Liver (tissue), 8 donors: ENCODE measurements at regions not wholly inside any gene's neighbourhood (a gene's known extent, or its start where the extent isn't known, plus 50 kb on each side); places are given as distances from the start of the nearest gene placed in this dataset.

Experiments used
- DNase-seq: peaks from one replicate; pipeline ENCODE4 v3.0.0-alpha.2; 2017; ENCODE audit warnings: low spot score
- H3K27ac ChIP-seq, 2 donors: one replicate each; pipeline ENCODE4 v1.7.0; 2013; ENCODE audit warnings: inconsistent platforms in 2 of 2, low read length in 2 of 2, control low read depth in 1 of 2, low read depth in 1 of 2, mild to moderate bottlenecking in 1 of 2
- H3K27me3 ChIP-seq, 4 donors: one replicate each; pipeline versions ENCODE4 v1.6.1 to v1.7.0; 2013; ENCODE audit warnings: low read length in 3 of 4, inconsistent platforms in 1 of 4, mild to moderate bottlenecking in 1 of 4, moderate library complexity in 1 of 4; ENCODE audit not compliant: control insufficient read depth in 4 of 4, insufficient read depth in 4 of 4
- H3K36me3 ChIP-seq, 4 donors: one replicate each; pipeline versions ENCODE4 v1.6.1 to v1.7.0; 2013; ENCODE audit warnings: low read length in 3 of 4, mild to moderate bottlenecking in 3 of 4, low read depth in 1 of 4, moderate library complexity in 1 of 4; ENCODE audit not compliant: control insufficient read depth in 4 of 4, insufficient read depth in 3 of 4
- H3K4me1 ChIP-seq, 4 donors: one replicate each; pipeline versions ENCODE4 v1.6.1 to v1.7.0; 2013; ENCODE audit warnings: low read length in 3 of 4, mild to moderate bottlenecking in 3 of 4, moderate library complexity in 1 of 4; ENCODE audit not compliant: control insufficient read depth in 4 of 4, insufficient read depth in 4 of 4
- H3K4me3 ChIP-seq, 3 donors: one replicate each; pipeline versions ENCODE4 v1.6.1 to v1.7.0; 2013; ENCODE audit warnings: low read length in 3 of 3, control low read depth in 1 of 3, low read depth in 1 of 3, mild to moderate bottlenecking in 1 of 3
- H3K9ac ChIP-seq, 2 donors: one replicate each; pipeline ENCODE4 v1.7.0; 2013; ENCODE audit warnings: low read length in 2 of 2, mild to moderate bottlenecking in 2 of 2, moderate library complexity in 2 of 2, control low read depth in 1 of 2, low read depth in 1 of 2
- H3K9me3 ChIP-seq, 4 donors: one replicate each; pipeline versions ENCODE4 v1.6.1 to v1.7.0; 2013; ENCODE audit warnings: low read length in 3 of 4; ENCODE audit not compliant: control insufficient read depth in 4 of 4
- EGR1 ChIP-seq, 2 donors: IDR thresholded peaks; 2 replicates each; pipeline ENCODE4 v1.6.1; 2016 to 2018; ENCODE audit warnings: antibody characterized with exemption in 2 of 2, low read depth in 2 of 2
- FOXA1 ChIP-seq: IDR thresholded peaks from 2 replicates; pipeline ENCODE4 v1.6.1; 2016; ENCODE audit warnings: antibody characterized with exemption
- FOXA2 ChIP-seq: IDR thresholded peaks from 2 replicates; pipeline ENCODE4 v1.6.1; 2016; ENCODE audit warnings: antibody characterized with exemption
- GABPA ChIP-seq, 2 donors: IDR thresholded peaks in 1 of 2; conservative IDR thresholded peaks in 1 of 2; 2 replicates each; pipeline ENCODE4 v1.6.1; 2016; ENCODE audit warnings: antibody characterized with exemption in 2 of 2, mild to moderate bottlenecking in 1 of 2, moderate library complexity in 1 of 2
- HNF4A ChIP-seq, 2 donors: conservative IDR thresholded peaks; 2 replicates each; pipeline ENCODE4 v1.6.1; 2016; ENCODE audit warnings: antibody characterized with exemption in 2 of 2, mild to moderate bottlenecking in 2 of 2
- HNF4G ChIP-seq: IDR thresholded peaks from 2 replicates; pipeline ENCODE4 v1.6.1; 2016; ENCODE audit warnings: antibody characterized with exemption
- JUND ChIP-seq, 2 donors: IDR thresholded peaks; 2 replicates each; pipeline ENCODE4 v1.6.1; 2016; ENCODE audit warnings: antibody characterized with exemption in 2 of 2
- NR2F2 ChIP-seq: IDR thresholded peaks from 2 replicates; pipeline ENCODE4 v1.6.1; 2016; ENCODE audit warnings: antibody characterized with exemption
- RAD21 ChIP-seq, 2 donors: IDR thresholded peaks; 2 replicates each; pipeline ENCODE4 v1.6.1; 2016; ENCODE audit warnings: antibody characterized with exemption in 2 of 2, mild to moderate bottlenecking in 2 of 2
- RXRA ChIP-seq, 2 donors: IDR thresholded peaks; 2 replicates each; pipeline ENCODE4 v1.6.1; 2017 to 2018; ENCODE audit warnings: antibody characterized with exemption in 2 of 2, mild to moderate bottlenecking in 1 of 2
- SP1 ChIP-seq: IDR thresholded peaks from 2 replicates; pipeline ENCODE4 v1.6.1; 2018; ENCODE audit warnings: antibody characterized with exemption, mild to moderate bottlenecking
- TAF1 ChIP-seq: conservative IDR thresholded peaks from 2 replicates; pipeline ENCODE4 v1.6.1; 2016; ENCODE audit warnings: antibody characterized with exemption, mild to moderate bottlenecking
- YY1 ChIP-seq: IDR thresholded peaks from 2 replicates; pipeline ENCODE4 v1.6.1; 2016; ENCODE audit warnings: antibody characterized with exemption, mild to moderate bottlenecking
- WGBS: extraction: QIAGEN DNeasy Blood & Tissue Kit; methylation state at CpG from one replicate; pipeline ENCODE4 v1.1.7; 2013; 5-methylcytosine and 5-hydroxymethylcytosine counted together
- TF ChIP-seq, protein P1 (sequence below): IDR thresholded peaks from 2 replicates; pipeline ENCODE4 v1.6.1; 2016; ENCODE audit warnings: antibody characterized with exemption
- TF ChIP-seq, protein P2 (sequence below): IDR thresholded peaks from 2 replicates; pipeline ENCODE4 v1.6.1; 2016; ENCODE audit warnings: antibody characterized with exemption
- TF ChIP-seq, protein P3 (sequence below): IDR thresholded peaks from 2 replicates; pipeline ENCODE4 v1.6.1; 2016; ENCODE audit warnings: antibody characterized with exemption, mild to moderate bottlenecking
- TF ChIP-seq, protein P4 (sequence below): fragments of 150-350 bp; IDR thresholded peaks from 2 replicates; pipeline ENCODE4 v1.5.1; 2017; ENCODE audit warnings: improper control_type of control experiment, low read depth, low read length; ENCODE audit not compliant: missing input control
- donor health status: healthy.
- donor health status: healthy.
- donor health status: healthy.
- donor health status: healthy.
- donor health status: healthy.

DNA sequence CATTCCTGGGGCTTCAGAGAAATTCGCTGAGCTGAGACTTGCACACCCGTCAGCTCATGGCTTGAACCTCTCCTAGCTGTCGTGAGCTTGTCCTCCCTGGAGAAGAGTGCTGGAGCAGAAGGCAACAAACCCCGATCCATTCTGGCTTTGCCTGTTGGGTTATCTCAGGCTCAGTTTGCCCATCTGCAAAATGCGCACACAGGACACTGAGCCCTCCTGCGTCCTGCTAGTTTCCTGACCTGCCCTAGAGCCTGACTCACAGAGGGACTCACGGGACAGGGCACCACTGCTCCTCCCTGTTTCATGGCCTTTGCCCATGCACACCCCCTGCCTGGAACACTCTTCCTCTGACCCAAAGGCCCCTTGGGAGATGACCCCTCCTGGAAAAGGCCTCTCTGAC, 365.0 kb downstream of the MN1 start:
- 91% methylated on average over 7 of the region's 7 CpGs for WGBS
- Histone ChIP-seq H3K27me3 (peaks cover 0 to 3% (median 0%) of the 10 kb centered on the region in 4 donors), H3K4me3 (no peak overlapping the region), H3K36me3 (no peaks in the 10 kb centered on the region), H3K27ac (no peak overlapping the region), H3K9me3 (no peaks in the 10 kb centered on the region), H3K9ac (no peak overlapping the region), H3K4me1 (peaks cover 0 to 8% (median 3%) of the 10 kb centered on the region in 4 donors)
- no peak for DNase-seq
- no peak for TF ChIP-seq HNF4A (conservative IDR thresholded peaks at IDR 0.05)
- TF ChIP-seq, protein P1, sequence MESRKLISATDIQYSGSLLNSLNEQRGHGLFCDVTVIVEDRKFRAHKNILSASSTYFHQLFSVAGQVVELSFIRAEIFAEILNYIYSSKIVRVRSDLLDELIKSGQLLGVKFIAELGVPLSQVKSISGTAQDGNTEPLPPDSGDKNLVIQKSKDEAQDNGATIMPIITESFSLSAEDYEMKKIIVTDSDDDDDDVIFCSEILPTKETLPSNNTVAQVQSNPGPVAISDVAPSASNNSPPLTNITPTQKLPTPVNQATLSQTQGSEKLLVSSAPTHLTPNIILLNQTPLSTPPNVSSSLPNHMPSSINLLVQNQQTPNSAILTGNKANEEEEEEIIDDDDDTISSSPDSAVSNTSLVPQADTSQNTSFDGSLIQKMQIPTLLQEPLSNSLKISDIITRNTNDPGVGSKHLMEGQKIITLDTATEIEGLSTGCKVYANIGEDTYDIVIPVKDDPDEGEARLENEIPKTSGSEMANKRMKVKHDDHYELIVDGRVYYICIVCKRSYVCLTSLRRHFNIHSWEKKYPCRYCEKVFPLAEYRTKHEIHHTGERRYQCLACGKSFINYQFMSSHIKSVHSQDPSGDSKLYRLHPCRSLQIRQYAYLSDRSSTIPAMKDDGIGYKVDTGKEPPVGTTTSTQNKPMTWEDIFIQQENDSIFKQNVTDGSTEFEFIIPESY, result no peak
- no peak for TF ChIP-seq HNF4G
- TF ChIP-seq TAF1, result no peak
- no peak for TF ChIP-seq RXRA (IDR thresholded peaks at IDR 0.05)
- no peak for TF ChIP-seq SP1
- TF ChIP-seq, protein P2, sequence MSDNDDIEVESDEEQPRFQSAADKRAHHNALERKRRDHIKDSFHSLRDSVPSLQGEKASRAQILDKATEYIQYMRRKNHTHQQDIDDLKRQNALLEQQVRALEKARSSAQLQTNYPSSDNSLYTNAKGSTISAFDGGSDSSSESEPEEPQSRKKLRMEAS, result no peak
- TF ChIP-seq FOXA2, result no peak
- TF ChIP-seq YY1, result no peak

DNA sequence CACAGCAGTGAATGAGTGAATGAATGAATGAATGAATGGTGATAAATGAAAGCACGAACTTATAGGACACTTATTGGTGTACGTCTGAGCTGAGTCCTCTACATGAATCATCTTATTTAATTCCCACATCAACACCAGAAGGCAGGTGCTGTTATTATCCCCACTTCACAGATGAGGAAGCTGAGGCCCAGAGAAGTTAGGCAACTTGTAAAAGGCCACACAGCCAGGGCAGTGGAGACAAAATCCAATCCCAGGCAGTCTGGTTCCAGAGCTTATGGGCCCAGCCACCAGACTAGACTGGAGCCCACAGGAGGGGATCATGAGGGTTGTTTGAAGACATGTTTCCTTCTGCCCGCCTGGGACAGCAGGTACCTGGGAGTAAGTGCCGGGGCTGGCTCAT, 364.0 kb downstream of the MN1 start:
- Histone ChIP-seq H3K9ac (no peak overlapping the region), H3K4me3 (no peak overlapping the region), H3K27me3 (peaks cover 0 to 3% (median 0%) of the 10 kb centered on the region in 4 donors), H3K36me3 (no peaks in the 10 kb centered on the region), H3K9me3 (no peaks in the 10 kb centered on the region), H3K4me1 (peaks cover 0 to 8% (median 3%) of the 10 kb centered on the region in 4 donors), H3K27ac (no peak overlapping the region)
- TF ChIP-seq GABPA (IDR thresholded peaks at IDR 0.05 in 1 of 2, conservative IDR thresholded peaks at IDR 0.05 in 1 of 2), result no peak
- no peak for DNase-seq
- 87% methylated on average over 4 of the region's 4 CpGs for WGBS

DNA sequence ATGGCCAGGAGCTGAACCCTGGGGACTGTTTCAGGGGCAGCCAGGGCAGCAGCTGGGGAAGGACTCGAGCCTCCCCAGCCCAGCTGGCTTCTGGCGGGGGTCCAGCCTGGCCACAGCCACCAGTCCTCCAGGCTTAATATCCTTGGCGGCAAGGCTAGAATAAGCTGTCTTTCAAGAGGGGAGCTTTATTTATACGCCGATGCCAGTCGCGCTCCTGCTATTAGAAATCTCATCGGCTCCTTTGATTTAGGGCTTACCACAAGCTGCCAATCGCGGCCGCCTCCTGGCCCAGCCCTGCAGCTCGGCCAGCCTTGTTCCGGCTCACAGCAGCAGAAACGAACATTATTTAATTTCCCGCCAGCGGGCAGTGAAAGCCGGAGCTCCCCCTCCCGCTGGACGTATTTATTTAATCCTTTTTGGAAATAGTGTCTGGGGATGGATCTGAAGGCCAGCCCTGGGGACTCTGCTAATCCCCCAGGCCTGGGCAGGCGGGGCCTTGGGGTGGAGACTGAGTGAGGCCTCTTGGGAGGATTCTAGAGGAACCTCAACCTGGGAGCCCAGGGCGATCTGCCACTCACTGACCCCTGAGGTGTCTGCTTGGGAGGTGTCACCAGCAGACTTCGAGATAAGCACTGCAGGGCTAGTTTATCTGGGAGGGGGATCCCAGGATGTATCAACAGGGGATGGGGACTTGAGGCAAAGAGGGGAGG, 363.1 kb downstream of the MN1 start:
- no peaks in the 10 kb centered on the region for H3K9me3 ChIP-seq
- 46% methylated on average over 22 of the region's 22 CpGs for WGBS
- no peak overlapping the region for H3K9ac ChIP-seq
- no peak for DNase-seq
- peaks cover 0 to 3% (median 2%) of the 10 kb centered on the region in 4 donors for H3K4me1 ChIP-seq
- H3K27ac ChIP-seq, result no peak overlapping the region
- no peak overlapping the region for H3K4me3 ChIP-seq
- no peak for TF ChIP-seq NR2F2
- TF ChIP-seq RAD21 (IDR thresholded peaks at IDR 0.05), result no peak
- TF ChIP-seq, protein P3, sequence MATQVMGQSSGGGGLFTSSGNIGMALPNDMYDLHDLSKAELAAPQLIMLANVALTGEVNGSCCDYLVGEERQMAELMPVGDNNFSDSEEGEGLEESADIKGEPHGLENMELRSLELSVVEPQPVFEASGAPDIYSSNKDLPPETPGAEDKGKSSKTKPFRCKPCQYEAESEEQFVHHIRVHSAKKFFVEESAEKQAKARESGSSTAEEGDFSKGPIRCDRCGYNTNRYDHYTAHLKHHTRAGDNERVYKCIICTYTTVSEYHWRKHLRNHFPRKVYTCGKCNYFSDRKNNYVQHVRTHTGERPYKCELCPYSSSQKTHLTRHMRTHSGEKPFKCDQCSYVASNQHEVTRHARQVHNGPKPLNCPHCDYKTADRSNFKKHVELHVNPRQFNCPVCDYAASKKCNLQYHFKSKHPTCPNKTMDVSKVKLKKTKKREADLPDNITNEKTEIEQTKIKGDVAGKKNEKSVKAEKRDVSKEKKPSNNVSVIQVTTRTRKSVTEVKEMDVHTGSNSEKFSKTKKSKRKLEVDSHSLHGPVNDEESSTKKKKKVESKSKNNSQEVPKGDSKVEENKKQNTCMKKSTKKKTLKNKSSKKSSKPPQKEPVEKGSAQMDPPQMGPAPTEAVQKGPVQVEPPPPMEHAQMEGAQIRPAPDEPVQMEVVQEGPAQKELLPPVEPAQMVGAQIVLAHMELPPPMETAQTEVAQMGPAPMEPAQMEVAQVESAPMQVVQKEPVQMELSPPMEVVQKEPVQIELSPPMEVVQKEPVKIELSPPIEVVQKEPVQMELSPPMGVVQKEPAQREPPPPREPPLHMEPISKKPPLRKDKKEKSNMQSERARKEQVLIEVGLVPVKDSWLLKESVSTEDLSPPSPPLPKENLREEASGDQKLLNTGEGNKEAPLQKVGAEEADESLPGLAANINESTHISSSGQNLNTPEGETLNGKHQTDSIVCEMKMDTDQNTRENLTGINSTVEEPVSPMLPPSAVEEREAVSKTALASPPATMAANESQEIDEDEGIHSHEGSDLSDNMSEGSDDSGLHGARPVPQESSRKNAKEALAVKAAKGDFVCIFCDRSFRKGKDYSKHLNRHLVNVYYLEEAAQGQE, result no peak
- TF ChIP-seq RXRA (IDR thresholded peaks at IDR 0.05), result no peak
- TF ChIP-seq FOXA1, result no peak
- TF ChIP-seq, protein P2, result no peak
- TF ChIP-seq, protein P4, sequence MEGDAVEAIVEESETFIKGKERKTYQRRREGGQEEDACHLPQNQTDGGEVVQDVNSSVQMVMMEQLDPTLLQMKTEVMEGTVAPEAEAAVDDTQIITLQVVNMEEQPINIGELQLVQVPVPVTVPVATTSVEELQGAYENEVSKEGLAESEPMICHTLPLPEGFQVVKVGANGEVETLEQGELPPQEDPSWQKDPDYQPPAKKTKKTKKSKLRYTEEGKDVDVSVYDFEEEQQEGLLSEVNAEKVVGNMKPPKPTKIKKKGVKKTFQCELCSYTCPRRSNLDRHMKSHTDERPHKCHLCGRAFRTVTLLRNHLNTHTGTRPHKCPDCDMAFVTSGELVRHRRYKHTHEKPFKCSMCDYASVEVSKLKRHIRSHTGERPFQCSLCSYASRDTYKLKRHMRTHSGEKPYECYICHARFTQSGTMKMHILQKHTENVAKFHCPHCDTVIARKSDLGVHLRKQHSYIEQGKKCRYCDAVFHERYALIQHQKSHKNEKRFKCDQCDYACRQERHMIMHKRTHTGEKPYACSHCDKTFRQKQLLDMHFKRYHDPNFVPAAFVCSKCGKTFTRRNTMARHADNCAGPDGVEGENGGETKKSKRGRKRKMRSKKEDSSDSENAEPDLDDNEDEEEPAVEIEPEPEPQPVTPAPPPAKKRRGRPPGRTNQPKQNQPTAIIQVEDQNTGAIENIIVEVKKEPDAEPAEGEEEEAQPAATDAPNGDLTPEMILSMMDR, result no peak
- no peak for TF ChIP-seq GABPA (IDR thresholded peaks at IDR 0.05 in 1 of 2, conservative IDR thresholded peaks at IDR 0.05 in 1 of 2)
- TF ChIP-seq JUND (IDR thresholded peaks at IDR 0.05), result no peak
- no peak for TF ChIP-seq TAF1
- no peak for TF ChIP-seq EGR1 (IDR thresholded peaks at IDR 0.05; ENCODE audit: low read depth in 2 of 2)
- peaks cover 0 to 3% (median 0%) of the 10 kb centered on the region in 4 donors for H3K27me3 ChIP-seq
- no peaks in the 10 kb centered on the region for H3K36me3 ChIP-seq
